ENCODE measurements at regions not wholly inside any gene's neighbourhood (a gene's known extent, or its start where the extent isn't known, plus 50 kb on each side); places are given as distances from the start of the nearest gene placed in this dataset.

DNA sequence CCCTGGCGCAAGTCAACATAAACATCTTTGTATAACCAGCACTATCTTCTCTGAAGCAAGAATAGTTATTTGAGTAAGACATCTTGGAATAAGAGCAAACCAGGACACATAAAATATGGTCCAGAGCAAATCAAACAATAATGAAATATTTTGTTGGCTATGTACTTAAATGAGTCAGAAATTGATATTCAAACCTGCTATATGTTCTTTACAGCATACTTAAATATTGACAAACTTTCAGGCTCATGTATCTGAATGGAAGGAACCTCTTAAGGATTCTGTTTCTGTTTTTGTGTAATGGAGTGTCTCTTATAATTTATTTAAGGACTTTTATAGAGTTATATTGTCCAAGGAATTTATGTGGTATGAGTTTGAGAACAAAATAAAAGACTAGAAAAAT lies 747.3 kb downstream of the EFNA5 start:
- TF ChIP-seq, protein P1, sequence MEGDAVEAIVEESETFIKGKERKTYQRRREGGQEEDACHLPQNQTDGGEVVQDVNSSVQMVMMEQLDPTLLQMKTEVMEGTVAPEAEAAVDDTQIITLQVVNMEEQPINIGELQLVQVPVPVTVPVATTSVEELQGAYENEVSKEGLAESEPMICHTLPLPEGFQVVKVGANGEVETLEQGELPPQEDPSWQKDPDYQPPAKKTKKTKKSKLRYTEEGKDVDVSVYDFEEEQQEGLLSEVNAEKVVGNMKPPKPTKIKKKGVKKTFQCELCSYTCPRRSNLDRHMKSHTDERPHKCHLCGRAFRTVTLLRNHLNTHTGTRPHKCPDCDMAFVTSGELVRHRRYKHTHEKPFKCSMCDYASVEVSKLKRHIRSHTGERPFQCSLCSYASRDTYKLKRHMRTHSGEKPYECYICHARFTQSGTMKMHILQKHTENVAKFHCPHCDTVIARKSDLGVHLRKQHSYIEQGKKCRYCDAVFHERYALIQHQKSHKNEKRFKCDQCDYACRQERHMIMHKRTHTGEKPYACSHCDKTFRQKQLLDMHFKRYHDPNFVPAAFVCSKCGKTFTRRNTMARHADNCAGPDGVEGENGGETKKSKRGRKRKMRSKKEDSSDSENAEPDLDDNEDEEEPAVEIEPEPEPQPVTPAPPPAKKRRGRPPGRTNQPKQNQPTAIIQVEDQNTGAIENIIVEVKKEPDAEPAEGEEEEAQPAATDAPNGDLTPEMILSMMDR (conservative IDR thresholded peaks at IDR 0.05; ENCODE audit: low read depth, low read length), result no peak
- no peak for TF ChIP-seq EZH2 (IDR thresholded peaks at IDR 0.05; ENCODE audit: borderline replicate concordance, low read depth, low read length, poor library complexity, severe bottlenecking)

Data from A673 (cell line).